ENCODE measurements at regions not wholly inside any gene's neighbourhood (a gene's known extent, or its start where the extent isn't known, plus 50 kb on each side); places are given as distances from the start of the nearest gene placed in this dataset.
A peak's percentile ranks its signal among the peaks of the same experiment; 100 is the strongest.

GRCh38 chr6:44049989-44050871 lies 77.0 kb downstream of the MRPL14 start:
- DNase-seq (ENCODE audit: low read depth), result peak; percentile 76
- H3K4me3 ChIP-seq (ENCODE audit: control insufficient read depth, low read depth, low read length), result no peak overlapping the region
- no peak for TF ChIP-seq CTCF (conservative IDR thresholded peaks at IDR 0.05; ENCODE audit: control insufficient read depth, insufficient read depth, low read depth, low read length)

- TF ChIP-seq CTCF (conservative IDR thresholded peaks at IDR 0.05; ENCODE audit: control insufficient read depth, insufficient read depth, low read depth, low read length), result no peak
- peak; percentile 89 for DNase-seq (ENCODE audit: low read depth)
- no peak overlapping the region for H3K4me3 ChIP-seq (ENCODE audit: control insufficient read depth, low read depth, low read length)
Observed at GRCh38 chr6:44049163-44049988, 77.9 kb downstream of the MRPL14 start.

- H3K4me3 ChIP-seq (ENCODE audit: control insufficient read depth, low read depth, low read length), result no peak overlapping the region
- TF ChIP-seq CTCF (conservative IDR thresholded peaks at IDR 0.05; ENCODE audit: control insufficient read depth, insufficient read depth, low read depth, low read length), result no peak
- no peak for DNase-seq (ENCODE audit: low read depth)
Observed at GRCh38 chr6:44048277-44048676, 79.0 kb downstream of the MRPL14 start.

GRCh38 chr6:44047801-44048200 lies 79.5 kb downstream of the MRPL14 start:
- DNase-seq (ENCODE audit: low read depth), result no peak
- no peak for TF ChIP-seq CTCF (conservative IDR thresholded peaks at IDR 0.05; ENCODE audit: control insufficient read depth, insufficient read depth, low read depth, low read length)
- no peak overlapping the region for H3K4me3 ChIP-seq (ENCODE audit: control insufficient read depth, low read depth, low read length)

GRCh38 chr6:44047179-44047546 lies 80.1 kb downstream of the MRPL14 start:
- DNase-seq (ENCODE audit: low read depth), result peak; percentile 62
- no peak for TF ChIP-seq CTCF (conservative IDR thresholded peaks at IDR 0.05; ENCODE audit: control insufficient read depth, insufficient read depth, low read depth, low read length)

GRCh38 chr6:44046516-44047178 lies 80.6 kb downstream of the MRPL14 start:
- no peak for TF ChIP-seq CTCF (conservative IDR thresholded peaks at IDR 0.05; ENCODE audit: control insufficient read depth, insufficient read depth, low read depth, low read length)
- H3K4me3 ChIP-seq (ENCODE audit: control insufficient read depth, low read depth, low read length), result no peak overlapping the region
- DNase-seq (ENCODE audit: low read depth), result no peak

More at GRCh38 chr6:44047179-44047546, 80.1 kb downstream of the MRPL14 start:
- H3K4me3 ChIP-seq (ENCODE audit: control insufficient read depth, low read depth, low read length), result no peak overlapping the region
